Activated CD8-positive, alpha-beta memory T cell treated with anti-CD3 and anti-CD28 coated beads for 48 hours (primary cell): ENCODE measurements at regions not wholly inside any gene's neighbourhood (a gene's known extent, or its start where the extent isn't known, plus 50 kb on each side); places are given as distances from the start of the nearest gene placed in this dataset.

Source experiments
- DNase-seq, 3 experiments: peaks; one replicate each; pipeline ENCODE4 v3.0.0-alpha.2; 2020; ENCODE audit warnings: low read depth in 2 of 3, low spot score in 2 of 3

DNA sequence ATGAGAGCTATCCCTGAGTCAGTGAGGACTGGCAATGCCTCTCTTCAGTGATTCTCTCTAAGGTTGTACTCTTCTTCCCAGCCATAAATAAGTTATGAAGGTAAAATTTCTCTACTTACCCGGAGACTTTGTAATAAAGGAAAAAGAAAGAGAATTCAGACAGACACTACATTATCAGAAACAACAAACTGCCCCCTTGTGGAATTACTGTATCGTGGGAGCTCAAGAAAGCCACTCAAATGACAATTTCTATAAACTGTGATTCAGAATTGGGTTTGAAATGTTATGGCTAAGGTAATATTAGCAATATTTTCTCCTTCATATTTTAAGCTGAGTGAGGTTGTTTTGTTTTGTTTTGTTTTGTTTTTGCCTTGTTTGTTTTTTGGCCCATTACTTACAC lies 155.8 kb upstream of the TANK start:
- no peak for DNase-seq

DNA sequence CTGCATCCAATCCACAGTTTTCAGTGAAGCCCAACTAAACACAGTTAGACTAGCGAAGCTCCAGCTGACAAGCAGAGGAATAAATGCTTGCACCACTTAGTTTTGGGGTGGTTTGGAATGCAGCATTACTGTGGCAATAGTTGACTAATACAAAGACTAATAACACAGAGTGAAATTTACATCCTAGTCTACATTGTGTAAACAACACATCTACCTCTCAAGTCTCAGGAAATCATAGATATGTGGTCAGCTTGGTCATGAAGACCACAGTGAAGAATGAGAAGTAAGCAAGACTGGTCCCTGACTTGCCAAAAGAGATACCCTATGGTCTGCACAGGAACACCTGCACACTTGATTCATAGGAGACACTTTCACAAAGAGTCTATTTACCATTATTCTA lies 155.1 kb upstream of the TANK start:
- DNase-seq: no peak

DNA sequence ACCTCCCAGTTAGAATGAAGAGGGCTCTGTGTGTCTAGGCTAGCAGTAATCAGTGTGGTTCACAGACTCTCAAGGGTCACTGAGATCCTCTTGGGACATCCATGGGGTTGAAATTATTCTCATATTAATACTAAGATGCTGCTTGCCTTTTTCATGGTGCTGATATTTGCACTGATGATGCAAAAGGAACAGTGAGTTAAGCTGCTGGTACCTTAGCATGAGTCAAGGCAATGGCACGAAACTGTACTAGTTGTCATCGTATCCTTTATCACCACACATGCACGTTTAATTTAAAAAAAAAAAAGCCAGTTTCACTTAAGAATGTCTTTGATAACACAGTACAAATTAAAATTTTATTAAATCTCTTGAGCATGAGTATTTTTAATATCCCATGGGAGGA lies 151.9 kb upstream of the TANK start:
- DNase-seq: no peak

DNA sequence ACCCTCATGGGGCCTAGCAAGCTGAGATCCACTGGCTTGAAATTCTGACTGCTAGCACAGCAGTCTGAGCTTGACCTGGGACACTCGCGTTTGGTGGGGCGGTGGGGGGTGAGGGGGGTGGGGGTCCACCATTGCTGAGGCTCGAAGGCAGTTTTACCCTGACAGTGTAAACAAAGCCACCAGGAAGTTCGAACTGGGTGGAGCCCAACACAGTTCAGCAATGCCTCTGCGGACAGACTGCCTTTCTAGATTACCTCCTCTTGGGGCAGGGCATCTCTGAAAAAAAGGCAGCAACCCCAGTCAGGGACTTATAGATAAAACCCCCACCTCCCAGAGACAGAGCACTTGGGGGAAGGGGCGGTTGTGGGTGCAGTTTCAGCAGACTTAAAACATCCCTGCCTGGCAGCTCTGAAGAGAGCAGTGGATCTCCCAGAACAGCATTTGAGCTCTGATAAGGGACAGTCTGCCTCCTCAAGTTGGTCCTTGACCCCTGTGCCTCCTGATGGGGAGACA lies 149.7 kb upstream of the TANK start:
- DNase-seq: no peak

DNA sequence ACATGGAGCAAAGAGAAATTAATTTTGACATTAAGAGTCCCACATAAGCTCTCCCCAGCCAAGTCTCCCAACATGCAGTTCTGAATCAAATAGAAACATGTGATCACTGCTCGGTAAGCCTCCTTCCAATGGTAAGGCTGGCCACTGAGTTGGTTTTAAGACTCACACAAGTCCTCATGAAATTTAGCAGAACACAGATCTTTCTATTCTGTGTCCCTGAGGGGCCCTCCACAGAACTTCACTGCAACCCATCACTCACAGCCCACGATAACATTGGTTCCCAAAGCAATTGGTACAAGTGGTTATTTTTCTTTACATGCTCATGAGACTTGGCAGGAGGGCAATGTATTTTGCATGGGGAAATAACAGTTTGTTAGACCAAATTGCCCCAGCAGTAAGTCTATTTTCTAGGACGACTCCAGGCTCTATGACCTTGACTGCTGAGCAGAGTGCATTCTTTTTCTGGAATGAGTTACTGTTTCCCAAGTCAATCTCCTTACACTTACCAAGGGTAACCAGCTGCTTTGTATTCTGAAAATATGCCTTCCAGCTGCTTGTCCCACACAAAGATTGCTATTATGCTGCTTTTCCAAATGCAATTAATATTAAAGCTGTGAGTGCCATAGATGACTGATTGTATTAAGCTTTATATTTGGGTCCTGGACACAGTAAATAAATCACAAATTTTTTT lies 142.3 kb upstream of the TANK start:
- DNase-seq: no peak

DNA sequence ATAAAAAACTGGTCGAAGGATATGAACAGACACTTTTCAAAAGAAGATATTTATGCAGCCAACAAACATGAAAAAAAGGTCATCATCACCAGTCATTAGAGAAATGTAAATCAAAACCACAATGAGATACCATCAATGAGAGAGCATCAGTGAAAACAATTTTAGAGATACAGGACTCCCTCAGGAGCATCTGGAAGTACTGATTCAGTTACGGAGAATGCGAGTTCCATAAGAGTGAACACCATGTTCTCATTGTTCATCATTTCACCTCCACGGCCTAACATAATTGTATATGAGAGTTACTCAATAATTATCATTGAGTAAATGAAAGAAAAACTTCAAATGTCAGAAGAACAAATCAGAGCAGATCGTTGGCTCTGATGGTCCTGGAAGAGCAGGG lies 140.9 kb upstream of the TANK start:
- no peak for DNase-seq

DNA sequence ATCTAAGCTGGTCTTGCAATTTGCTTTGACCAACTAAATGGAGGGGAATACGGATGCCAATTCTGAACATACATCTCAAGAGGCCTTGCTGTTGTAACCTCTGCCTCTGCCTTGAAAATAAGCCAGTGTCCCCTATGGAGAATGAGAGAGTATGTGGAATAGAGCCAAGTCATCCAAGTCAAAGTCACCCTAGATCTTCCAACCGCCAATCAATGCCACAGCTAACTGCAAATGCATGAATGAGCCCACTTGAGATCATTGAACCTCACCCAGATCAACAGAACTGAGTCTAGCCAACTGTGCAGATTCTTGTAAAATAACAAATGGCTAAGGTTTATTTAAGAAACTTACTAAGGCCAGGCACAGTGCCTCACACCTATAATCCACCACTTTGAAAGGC lies 139.8 kb upstream of the TANK start:
- no peak for DNase-seq

DNA sequence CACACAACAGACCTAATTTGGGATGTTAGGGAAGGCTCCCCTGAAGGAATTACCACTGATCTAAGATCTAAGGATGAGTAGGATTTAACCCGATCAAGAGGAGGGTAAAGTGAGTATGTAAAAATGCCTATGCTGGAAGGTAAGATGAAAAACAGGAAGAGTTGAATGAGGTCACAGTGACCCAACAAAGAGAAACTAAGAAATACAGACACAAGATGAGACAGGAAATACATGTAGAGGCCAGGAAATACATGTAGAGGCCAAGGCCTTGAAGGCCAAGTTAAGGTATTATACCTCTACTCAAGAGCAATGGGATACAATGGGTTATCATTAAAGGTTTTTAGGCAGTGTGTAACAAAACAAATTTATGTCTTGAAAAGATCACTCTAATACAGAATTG lies 131.6 kb upstream of the TANK start:
- no peak for DNase-seq

DNA sequence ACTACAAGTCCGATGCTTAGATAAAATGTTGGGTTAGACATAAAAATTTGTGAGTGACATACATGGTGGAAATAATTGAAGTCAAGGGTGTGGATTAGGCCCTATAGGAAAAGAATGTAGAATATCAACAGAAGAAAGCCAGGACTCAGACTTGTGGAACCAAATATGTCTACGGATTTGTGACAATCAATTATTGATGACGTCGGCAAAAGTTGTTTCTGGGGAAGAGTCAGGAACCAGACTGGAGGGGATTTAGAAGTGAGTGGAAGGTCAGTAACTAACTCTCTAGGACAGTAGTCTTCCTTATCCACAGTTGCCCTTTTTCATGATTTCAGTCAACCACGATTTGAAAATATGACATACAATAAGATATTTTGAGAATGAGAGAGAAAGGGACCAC lies 130.9 kb upstream of the TANK start:
- no peak for DNase-seq

DNA sequence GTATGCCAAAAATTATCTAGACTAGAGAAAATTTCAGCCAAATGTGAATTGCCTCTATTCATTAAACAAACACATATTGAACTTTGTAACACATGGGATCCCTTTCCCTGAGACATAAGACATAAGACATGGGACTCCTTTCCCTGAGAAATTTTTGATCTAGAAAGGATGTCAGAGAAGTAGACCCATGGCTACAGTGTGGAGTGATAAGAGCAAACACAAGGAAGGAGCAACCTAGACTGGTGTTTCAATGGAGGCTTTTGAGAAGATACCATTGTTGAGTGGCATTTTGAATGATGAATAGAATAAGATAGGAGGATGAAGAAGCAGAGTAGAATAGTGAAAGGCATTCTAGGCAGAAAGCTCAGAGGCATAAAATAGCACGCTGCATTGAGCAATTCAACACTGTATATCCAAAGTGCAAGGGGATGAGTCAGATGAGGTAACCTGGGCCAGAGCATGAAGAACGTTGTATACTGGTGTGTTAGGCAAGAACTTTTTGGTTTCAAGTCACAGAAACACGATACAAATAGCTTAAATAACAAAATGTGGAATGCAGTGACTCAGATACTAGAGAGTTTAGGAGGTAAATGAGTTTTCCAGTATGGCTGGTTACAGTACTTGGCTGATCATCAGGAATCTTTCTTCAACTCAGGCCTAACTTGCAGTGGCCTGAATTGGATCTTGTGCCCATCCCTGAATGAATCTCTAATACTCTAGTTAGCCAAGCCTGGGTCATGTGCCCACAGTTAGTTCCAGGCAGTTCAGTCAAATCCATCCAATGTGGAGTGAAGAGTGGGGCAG lies 129.8 kb upstream of the TANK start:
- DNase-seq: no peak

DNA sequence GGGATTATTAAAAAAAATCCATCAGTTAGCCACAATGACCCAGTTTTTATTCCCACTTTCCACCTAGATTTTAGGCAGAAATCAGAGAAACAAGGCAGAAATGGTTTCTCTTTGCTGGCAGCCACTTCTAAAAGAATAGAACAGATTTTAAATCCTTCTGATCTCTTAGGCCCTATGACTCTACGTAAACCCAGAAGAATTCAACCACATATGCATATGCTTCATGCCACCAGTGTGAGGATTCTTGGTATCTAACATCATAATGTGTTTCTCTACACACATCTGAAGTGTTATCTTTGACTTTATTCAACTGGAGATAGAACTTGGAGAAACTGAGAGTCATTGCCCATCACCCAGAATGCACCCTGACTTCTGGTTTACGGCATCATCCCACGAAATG lies 128.7 kb upstream of the TANK start:
- DNase-seq: no peak

DNA sequence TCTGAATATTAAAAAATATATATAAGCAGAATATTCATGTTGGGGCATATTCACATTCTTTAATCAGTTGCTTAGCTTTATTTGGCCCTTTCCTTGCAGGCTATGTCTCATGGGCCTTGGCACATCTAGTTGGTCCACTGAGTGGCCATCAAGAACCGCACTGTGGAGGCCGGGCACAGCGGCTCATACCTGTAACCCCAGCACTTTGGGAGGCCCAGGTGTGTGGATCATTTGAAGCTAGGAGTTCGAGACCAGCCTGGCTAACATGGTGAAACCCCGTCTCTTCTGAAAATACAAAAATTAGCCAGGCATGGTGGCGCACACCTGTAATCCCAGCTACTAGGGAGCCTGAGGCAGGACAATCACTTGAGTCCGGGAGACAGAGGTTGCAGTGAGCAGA lies 127.6 kb upstream of the TANK start:
- no peak for DNase-seq

DNA sequence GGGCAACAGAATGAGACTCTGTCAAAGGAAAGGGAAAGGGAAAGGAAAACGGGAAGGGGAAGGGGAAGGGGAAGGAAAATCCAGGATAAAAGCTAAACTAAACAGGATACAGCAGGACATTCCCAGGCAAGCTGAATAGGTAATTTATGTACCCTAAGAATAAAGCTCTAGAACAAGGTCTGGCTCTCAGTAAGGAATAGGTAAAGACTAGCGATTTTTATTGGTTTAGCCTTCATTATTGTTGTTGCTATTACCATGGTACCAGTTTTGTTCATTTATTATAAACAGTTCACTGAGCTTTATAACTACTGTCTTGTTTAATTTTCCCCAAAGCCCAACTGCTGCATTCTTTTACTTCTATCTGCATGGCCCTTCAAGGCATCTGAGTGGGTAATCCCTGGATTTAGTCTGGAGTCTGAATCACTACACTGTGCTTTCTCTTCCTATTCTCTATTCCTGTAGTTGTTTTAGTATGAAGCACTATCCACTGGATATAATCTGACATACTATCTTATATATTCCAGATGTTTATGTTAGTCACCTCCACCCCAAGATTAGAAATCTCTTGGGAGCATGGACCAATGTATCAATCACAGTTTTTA lies 127.1 kb upstream of the TANK start:
- no peak for DNase-seq

DNA sequence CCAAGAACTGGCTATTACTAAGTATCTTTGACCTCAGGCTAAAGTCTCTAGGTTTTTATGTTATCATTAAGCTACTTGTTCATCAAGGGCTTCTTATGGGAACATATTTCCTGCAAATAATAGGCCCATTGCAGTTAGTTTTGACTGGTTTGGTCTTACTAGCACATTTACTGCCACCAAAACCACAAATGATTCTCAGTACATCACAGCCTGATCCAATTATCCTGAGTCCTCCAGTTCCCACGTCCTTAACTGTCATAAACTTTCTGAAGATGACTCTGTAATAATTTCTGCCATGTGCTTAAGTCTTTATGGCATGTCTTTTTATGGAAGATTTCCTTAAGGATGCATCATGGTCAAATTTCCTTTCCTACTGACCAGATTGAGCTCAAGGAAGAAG lies 123.3 kb upstream of the TANK start:
- DNase-seq: no peak

DNA sequence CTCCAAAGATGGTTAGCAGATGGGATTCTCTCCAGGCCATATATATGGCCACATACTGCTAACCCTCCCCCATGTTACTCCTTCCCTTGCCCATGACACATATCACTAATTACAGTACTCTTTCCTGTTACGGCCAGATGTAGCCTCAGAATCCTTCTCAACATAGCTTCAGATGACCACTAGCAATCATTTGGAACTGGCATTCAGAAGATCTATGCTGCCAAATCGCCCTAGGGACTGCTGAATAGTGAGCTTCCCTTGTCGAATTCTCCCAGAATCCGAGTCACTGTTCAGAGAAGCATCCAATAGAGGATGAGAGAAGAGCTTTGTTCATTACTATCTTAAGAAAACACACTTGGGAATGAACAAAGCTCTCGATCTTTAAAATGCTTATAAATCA lies 121.2 kb upstream of the TANK start:
- DNase-seq: no peak

DNA sequence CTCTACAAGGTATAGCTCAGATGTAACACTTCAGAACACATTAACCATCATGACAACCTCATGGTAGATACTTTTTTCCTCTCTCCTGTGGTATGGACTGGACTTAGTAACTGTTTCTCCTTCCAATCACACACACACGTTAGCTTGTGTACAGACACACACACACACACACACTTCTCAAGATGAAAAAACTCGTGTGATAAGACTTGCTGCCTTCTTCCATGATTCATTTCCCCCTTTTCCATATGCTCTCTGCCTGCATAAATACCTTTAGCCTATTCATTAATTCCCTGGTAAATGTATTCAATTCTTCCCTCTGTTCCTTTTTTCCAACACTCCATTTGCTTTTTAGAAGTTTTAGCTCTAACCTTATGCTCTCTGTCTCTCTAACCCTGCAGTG lies 118.9 kb upstream of the TANK start:
- no peak for DNase-seq

DNA sequence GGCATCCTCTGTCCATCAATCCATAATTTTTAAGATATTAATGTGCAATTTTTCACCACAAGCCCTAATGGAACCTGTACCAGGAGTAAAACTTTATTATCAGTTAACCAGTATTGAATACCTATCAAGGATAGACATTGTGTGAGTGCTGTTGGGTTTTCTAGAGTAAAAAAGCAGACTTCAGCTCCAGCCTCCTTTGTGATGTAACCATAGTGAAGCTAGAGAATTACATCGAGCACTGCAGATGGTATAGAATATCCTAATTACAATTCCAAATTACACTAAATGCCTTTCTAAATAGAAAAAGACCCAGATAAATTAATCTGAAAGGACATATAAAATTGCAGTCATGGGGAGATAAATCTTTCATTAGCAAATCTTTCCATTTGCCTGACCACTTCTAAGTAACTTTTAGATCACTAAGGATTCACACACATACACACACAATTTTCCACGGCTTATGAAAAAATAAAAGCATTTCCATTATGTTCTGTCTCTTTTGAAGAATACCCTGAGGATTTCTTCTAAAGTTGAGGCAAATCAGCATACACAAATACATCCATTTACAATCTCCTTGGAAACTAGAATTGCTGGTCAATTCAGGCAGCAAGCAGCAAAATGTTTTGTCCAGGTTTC lies 117.1 kb upstream of the TANK start:
- no peak for DNase-seq

DNA sequence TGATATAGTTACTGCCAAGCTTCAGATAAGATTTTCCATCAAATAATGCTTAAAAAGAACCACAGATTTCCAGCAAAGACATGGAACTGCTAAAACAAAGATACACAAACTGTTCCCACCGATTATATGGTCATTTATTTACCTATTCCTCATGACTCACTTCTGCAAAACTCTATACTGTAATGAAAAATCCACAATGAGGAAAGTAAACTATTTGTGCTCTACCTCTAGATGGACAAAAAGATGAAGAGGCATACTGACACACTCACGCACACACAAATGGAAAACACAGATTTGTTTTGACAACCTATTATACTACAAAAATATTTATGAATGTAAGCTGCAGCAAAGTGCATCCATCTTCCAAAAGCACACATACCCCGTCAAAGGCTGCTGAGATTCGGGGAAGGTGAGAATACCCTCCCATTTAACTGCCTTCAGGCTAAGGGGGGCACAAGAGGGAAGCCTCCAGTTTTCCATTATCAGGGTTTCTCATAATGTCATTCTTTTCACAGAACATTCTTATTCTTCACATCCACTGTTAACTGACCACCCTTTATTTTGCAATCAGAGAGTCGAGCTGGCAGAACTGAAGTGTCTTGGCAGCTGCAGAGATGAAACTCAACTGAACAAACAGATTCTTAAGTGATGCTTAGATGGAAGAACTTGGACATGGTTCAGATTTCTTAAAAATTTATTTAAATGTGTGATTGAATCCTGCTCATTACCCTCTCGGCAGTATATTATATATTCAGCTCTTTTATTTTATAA lies 115.9 kb upstream of the TANK start:
- DNase-seq: no peak

DNA sequence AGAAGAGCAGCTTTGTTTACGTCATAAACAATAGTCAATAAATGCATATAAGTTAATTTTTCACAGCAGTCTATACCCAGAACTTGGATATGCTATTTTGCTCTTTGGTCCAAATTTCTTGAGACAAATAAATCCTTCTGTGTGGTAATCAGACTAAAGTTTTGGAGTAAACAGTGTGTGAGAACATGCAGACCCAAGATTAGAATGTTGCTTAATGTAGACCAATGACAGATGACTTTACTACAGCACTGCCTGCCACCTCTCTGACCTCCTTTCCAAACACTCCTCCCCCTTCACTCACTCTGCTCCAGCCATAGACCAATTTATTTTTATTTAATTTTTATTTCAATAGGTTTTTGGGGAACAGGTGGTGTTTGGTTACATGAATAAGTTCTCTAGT lies 115.3 kb upstream of the TANK start:
- no peak for DNase-seq

DNA sequence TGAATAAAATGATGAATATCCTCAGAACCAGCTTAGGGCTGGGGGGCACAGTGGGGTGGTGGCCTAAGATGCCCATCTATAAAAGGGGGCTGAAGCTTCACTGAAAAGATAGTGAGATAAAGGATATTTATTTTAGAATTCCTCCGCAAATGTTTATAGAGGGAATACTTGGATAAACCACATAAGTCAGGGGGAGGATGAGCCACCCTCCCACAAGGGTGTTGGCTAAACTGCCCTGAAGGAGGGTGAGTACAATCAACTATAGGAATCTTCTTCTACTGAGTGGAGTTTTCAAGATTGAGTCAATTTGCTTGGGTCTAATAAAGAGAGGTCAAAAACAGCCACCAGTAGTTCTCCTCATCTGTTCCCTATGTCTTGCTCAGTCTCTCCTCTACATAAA lies 114.5 kb upstream of the TANK start:
- DNase-seq: no peak

DNA sequence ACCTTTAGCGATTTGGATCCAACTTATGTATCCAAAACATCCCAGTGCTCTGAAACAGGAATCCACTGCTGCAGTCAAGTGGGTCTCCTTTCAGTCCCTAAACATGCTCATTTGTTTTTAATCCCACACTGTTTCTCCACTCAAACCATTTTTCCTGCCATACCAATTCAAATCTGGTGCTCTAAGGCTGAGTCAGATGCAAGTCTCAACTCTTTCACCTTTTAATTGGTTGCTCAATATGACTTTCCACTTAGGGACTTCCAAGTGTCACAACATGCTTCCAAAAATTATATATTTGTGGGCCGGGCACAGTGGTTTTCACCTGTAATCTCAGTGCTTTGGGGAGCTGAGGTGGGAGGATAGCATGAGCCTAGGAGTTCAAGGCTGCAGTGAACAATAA lies 113.4 kb upstream of the TANK start:
- no peak for DNase-seq
